Astrocyte (in vitro differentiated cells and primary cell): ENCODE measurements at regions not wholly inside any gene's neighbourhood (a gene's known extent, or its start where the extent isn't known, plus 50 kb on each side); places are given as distances from the start of the nearest gene placed in this dataset.

Source experiments
- CTCF ChIP-seq: IDR thresholded peaks from 2 replicates; pipeline ENCODE4 v1.5.1; 2011; ENCODE audit warnings: low read depth, mild to moderate bottlenecking, inconsistent platforms, low read length, moderate library complexity; ENCODE audit not compliant: insufficient read depth
- EZH2 ChIP-seq: IDR thresholded peaks from 2 replicates; pipeline ENCODE4 v1.6.1; 2012; ENCODE audit warnings: mild to moderate bottlenecking, low read length, inconsistent platforms; ENCODE audit not compliant: insufficient read depth

GRCh38 chr18:25650201-25650941, 298.4 kb upstream of the ZNF521 start:
- TF ChIP-seq EZH2 = no peak
- TF ChIP-seq CTCF = no peak
